Stimulated activated CD4-positive, alpha-beta T cell treated with anti-CD3 and anti-CD28 coated beads, Interleukin-4, amount 100 ng/mL, for 24 hours (primary cell): ENCODE measurements at regions not wholly inside any gene's neighbourhood (a gene's known extent, or its start where the extent isn't known, plus 50 kb on each side); places are given as distances from the start of the nearest gene placed in this dataset.

Source experiments
- DNase-seq: peaks from one replicate; pipeline ENCODE4 v3.0.0-alpha.2; 2020

GRCh38 chr13:106232681-106233080, 302.8 kb downstream of the EFNB2 start:
- no peak for DNase-seq

DNA sequence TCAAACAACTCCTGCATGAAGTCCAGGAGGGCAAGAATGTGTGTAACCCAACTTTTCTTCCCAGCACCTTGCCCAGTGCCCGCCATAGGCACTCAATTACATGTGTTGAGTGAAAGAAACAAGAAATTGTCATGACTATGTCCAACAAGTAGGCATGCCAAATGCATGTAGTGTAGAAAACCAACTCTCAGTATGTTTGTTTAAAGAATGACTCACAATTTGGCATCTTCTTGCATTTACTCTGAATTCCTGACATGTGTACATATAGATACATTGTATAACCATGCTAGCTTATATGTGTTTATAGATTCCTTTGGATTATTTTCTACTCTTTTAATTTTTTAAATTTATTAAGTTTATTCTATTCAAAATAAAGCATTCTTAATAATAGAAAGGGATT, 305.0 kb downstream of the EFNB2 start:
- no peak for DNase-seq

GRCh38 chr13:106225126-106225525, 310.3 kb downstream of the EFNB2 start:
- no peak for DNase-seq

GRCh38 chr13:106220211-106220610, 315.3 kb downstream of the EFNB2 start:
- DNase-seq, result no peak

GRCh38 chr13:106213028-106213757, 322.3 kb downstream of the EFNB2 start:
- no peak for DNase-seq

DNA sequence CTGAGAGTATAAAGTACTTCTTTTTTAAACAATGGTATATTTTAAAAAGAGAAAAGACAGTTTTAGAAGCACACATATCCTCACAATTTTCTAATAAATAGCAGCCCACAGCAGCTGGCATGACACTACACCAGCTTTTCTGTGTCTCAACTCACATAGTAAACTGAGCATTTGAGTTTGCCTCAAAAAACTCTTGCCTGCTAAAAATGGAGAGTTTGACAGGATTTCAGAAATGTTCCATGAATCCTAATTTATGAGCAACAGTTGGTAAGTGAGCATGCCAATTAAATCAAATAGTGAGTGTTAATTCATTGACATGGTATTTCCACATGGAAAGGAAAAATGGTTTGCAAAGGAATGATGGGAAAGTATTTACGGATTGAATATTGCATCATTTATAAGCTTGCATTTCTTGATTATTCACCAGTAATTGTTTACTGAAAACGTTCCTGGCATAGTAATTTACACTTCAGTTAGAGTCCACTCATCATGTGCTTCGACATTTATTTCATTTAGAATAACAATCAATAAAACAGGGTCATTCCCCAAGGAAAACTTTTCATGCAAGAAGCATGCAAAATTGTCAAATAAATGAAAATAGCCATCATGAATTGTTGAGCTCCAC, 323.0 kb downstream of the EFNB2 start:
- DNase-seq, result no peak

GRCh38 chr13:106210324-106210723, 325.1 kb downstream of the EFNB2 start:
- DNase-seq, result no peak

DNA sequence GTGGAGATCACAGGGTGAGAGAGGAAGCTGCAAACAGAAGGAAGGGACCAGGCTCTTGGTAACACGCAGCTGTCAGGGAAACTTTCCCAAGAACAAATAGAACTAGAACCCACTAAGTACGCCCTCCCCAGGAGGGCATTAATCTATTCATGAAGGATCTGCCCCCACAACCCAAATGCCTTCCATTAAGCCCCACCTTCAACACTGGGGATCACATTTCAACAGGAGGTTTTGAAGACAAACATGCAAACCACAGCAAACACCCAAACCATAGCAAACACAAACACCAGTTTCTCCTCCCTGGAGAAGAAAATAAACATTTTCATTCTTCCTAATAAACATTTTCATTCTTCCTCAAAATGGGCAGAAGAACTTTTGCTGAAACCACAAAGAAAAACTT, 329.6 kb downstream of the EFNB2 start:
- DNase-seq, result no peak

DNA sequence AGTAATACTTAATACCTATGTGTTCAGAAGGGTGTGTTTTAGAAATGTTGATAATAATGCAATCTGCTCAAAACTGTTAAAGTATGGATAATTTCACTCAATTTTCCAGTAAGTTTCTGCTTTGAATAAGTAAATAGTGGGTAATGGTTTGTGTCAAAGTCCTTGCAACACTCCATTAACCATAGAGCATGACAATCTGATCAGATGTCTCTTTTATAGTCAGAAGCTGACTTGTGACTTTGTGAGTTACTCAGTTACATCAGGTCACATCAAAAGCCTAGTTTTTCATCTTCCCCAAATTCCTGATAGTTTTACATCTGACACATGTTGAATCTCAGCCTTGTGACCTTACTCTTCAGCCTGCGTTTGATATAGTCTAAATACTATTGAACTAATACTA, 338.0 kb downstream of the EFNB2 start:
- no peak for DNase-seq

GRCh38 chr13:106187501-106188095, 347.9 kb downstream of the EFNB2 start:
- DNase-seq, result no peak

DNA sequence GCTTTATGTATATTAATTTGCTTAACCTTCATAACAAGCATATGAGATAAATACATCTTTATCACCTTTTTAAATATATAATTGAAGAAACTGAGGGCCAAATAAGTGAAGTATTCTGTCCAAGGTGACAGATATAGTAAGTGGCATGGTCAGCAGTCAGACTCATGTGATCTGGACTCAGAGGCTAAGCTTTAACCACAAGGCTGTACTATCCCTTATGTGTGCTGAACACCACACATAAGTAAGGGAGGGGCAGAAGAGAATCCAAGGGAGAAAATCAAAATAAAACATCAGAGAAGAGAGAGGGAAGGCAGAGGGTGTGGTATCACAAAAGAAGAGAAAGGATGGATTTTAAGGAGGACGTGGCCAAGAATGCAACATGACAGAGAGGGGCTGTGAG, 348.4 kb downstream of the EFNB2 start:
- no peak for DNase-seq

- DNase-seq, result no peak
These were observed 349.0 kb downstream of the EFNB2 start for GRCh38 chr13:106186366-106187030.

DNA sequence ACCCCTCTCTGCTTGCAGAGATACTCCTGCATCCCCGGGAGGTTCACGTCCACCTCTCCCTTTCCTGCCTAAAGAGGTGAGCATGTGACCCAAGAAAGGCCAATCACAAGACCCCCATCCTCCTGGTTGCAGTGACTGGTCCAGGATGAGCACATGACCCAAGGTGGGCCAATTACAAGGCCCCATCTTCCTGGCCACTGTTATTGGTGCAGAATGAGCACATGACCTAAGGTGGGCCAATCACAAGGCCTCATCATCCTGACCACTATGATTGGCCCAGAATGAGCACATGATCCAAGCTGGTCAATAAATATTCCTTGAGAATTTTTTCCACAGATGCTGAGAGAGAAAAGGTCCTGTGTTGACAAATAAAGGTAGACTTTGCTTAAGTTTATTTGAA, 350.7 kb downstream of the EFNB2 start:
- no peak for DNase-seq

GRCh38 chr13:106183410-106184065, 351.9 kb downstream of the EFNB2 start:
- DNase-seq, result no peak

DNA sequence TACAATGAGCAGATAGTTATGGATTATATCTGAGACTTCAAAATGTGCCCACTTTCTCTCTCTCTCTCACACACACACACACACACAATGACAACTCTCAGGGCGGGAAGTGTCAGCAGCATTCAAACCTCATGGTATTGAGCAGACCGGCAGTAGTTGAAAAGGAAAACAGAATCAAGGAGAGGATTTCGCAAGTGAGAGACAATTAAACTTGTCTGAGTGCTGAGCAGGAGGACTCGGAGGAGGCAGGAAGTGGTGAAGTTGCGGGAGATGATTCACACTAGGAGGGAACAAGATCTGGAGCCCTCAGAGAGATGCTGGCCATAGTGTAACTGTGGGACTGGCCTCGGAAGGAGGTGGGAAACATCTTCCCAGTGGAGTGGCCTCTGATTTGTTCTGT, 353.1 kb downstream of the EFNB2 start:
- no peak for DNase-seq

DNA sequence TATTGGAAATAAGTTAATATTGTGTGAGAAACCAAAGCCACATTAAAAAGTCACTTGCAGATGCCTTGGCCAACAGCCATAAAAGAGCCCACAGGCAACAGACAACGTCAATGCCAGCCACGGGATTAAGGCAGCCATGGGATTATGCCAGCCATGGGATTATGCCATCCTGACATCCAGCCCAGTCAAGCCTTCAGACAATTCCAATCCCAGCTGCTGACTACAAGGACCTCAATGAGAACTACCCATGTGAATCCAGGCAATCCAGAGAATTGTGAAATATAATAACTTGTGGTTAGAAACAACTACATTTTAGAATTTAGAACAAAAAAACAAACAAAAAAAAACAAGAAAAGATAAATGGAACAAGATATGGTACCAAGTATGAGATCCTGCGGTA, 356.6 kb downstream of the EFNB2 start:
- DNase-seq, result no peak

DNA sequence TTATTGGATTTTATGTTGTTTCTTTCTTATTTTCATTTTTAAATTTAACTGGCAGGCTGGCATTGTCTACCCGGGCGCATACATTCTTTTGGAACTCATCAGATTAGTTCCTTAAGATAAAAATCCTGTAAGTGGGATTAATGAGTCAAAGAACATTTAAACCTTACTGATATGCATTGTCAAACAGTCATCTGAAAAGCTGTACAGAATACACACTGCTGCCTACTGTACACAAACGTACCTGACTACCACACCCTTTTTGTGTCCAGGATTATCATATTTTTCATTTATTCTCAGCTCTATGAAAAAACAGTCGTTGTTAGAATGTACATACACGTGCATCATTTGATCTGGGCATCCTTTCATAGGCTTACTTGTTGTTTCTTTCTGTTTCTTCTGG, 358.3 kb downstream of the EFNB2 start:
- DNase-seq, result no peak

- no peak for DNase-seq
These were observed 359.3 kb downstream of the EFNB2 start for GRCh38 chr13:106176117-106176516.

DNA sequence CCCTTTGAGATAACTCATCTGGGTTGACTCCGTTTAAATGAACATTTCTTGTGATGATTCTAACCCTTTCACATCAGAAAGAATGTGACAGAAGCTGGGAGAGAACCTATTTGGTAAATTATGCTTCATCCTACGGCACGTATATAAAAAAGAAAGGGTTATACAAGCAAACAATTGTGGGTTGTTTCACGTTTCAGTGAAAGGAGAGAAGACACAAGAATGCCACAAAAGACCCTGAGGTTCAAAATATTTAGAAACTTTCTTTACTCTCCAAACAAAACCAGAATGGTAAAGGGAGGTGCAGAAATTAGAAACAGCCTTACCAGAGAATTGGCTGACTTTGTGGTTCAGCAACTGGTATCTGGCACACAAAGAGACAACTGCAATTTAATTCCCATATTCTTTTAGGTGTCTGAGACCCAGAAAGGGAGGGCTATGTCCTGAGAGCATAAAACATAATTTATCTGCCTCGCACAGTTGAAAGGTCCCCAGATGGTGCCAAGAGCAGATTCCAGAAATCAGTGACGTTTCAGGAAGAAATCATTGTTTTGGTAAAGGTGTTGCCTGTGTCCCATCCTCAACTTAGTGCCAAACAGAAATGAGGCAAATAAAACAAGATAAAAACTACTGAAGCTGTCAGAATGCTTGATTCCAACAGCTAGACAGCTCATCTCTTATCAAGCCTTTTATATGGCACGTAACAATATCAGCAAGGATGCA, 361.4 kb downstream of the EFNB2 start:
- no peak for DNase-seq

DNA sequence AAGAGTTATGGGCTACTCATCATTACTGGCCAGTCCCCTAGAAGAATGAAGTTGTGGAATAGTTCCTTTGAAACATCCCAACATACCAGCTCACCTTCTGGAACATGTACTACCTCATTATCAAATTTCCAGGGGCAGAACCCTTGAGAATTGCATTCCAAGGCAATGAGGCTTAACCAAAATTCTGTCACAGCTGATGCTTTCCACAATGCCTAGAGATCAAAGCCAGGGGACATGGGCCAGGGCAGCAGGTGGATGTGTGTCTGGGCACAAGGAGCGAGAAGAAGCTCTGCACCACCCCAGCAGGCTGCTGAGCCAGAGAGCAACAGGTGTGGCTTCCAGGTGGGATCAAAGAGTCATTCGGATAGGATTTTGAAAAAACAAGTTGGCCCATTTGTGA, 362.1 kb downstream of the EFNB2 start:
- no peak for DNase-seq

GRCh38 chr13:106172176-106172905, 363.1 kb downstream of the EFNB2 start:
- DNase-seq, result no peak

DNA sequence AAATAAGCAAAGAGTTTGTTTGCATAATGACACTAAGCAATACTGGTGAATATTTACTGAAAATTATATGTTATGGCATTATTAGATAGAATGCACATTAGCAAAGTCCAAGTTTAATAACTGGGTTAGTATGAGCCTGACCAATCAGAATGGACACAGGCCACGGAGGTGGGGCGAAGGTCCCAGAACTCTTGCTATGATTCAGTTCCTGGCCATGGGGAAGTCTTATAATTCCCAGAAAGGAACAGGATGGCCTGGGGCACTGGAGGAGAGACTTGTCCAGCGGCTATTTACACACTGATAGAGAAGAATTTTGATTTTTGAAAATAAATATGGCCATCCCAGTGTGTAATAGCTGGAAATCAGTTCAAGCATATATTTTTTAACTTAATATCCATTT, 372.0 kb downstream of the EFNB2 start:
- no peak for DNase-seq
